Cardiac fibroblast (primary cell): ENCODE measurements at regions not wholly inside any gene's neighbourhood (a gene's known extent, or its start where the extent isn't known, plus 50 kb on each side); places are given as distances from the start of the nearest gene placed in this dataset.

Source experiments
- DNase-seq, 2 donors: peaks; one replicate each; pipeline versions ENCODE4 v3.0.0 to v3.0.0-alpha.2; 2010; ENCODE audit warnings: low read depth in 2 of 2
- H3K4me3 ChIP-seq, 2 donors: replicated peaks in 1 of 2; 1 replicate in 1 of 2; 2 replicates in 1 of 2; pipeline ENCODE4 v1.5.1; 2011; ENCODE audit warnings: low read depth in 2 of 2, low read length in 2 of 2, mild to moderate bottlenecking in 2 of 2, moderate library complexity in 1 of 2
- TF ChIP-seq, protein P1 (sequence below): IDR thresholded peaks from one replicate; pipeline ENCODE4 v1.5.1; 2011; ENCODE audit warnings: low read depth, mild to moderate bottlenecking, low read length, inconsistent platforms

DNA sequence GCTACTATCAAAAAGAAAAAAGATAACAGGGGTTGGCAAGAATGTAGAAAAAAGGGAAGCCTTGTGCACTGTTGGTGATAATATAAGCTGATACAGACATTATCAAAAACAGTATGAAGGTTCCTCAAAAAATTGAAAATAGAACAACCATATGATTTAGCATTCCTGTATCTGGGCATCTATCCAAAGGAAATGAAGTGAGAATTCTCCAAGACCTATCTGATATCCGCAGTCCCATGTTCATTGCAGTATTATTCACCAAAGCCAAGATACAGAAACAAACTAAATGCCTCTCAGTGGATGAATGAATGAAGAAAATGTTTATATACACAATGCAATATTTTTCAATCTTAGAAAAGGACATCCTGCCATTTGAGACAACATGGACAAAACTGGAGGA lies 1943.3 kb downstream of the MAT2B start:
- no peak overlapping the region for H3K4me3 ChIP-seq
- no peak for DNase-seq
- TF ChIP-seq, protein P1, sequence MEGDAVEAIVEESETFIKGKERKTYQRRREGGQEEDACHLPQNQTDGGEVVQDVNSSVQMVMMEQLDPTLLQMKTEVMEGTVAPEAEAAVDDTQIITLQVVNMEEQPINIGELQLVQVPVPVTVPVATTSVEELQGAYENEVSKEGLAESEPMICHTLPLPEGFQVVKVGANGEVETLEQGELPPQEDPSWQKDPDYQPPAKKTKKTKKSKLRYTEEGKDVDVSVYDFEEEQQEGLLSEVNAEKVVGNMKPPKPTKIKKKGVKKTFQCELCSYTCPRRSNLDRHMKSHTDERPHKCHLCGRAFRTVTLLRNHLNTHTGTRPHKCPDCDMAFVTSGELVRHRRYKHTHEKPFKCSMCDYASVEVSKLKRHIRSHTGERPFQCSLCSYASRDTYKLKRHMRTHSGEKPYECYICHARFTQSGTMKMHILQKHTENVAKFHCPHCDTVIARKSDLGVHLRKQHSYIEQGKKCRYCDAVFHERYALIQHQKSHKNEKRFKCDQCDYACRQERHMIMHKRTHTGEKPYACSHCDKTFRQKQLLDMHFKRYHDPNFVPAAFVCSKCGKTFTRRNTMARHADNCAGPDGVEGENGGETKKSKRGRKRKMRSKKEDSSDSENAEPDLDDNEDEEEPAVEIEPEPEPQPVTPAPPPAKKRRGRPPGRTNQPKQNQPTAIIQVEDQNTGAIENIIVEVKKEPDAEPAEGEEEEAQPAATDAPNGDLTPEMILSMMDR, result no peak

DNA sequence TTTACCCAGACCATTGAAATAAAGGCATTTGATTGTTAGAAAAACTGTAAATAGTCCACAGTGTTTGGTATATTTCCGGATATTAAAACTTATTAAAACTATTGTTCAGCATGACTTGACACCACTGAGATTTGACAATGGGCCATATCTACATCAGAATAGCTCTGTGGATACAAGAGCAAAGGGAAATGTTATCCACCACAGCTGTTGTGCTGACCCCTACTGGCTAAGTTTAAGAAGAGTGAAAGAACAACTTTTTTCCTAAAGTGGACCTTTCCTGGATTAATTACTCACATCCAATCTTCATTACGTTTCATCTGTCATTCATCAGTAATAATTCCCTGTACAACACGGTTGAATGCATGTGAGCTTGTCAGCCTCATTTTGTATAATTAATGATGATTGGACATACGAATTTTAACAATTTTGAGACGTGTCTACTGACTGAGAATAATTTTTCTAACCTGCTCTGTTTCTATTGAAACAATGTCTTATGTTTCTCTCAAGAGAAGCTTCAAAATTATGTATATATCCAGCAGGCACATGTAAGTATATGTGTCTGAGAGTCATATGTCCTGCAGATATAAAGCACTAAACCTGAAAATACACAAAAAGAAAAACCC lies 1952.6 kb downstream of the MAT2B start:
- TF ChIP-seq, protein P1, result peak; percentile 19
- H3K4me3 ChIP-seq, result no peak overlapping the region
- DNase-seq, result peak; percentile 14 to 65

DNA sequence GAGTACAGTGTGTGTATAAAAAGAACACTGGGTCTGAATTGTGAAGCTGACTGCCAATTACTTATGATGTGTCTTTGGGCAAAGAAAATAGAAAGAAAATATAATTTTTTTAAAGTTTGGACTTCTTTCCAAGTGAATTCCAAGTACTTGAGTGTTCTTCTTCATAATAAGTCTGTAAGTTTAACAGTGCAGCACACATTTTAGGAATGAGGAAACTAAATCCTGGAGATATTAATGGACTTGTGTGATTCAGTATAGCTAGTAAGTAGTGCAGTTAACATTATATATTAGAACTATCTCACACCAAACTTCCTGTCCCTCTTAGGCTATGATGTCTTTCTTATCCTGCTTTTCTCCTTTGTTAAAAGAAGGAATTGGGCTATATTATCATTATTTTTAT lies 1953.8 kb downstream of the MAT2B start:
- TF ChIP-seq, protein P1, result no peak
- no peak overlapping the region for H3K4me3 ChIP-seq
- DNase-seq, result no peak

DNA sequence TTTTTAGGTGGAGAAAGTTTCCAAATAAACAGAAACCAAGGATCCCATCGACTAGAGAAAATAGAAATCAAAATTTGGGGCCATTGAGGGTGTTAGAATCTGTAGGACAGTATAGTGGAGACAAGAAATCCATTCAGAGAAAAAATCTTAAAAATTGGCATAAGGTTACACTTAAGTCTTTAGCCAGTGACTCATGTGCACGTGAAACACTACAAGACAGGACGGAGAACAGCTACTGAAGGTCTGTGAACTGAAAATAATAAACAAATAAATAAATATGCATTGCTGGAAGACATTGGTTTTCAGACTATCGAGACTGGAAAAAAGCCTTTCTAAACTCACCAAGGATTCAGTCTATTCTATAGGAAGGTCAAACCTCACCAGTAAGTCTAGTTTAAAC lies 1955.5 kb downstream of the MAT2B start:
- no peak for DNase-seq
- TF ChIP-seq, protein P1, result no peak
- no peak overlapping the region for H3K4me3 ChIP-seq

DNA sequence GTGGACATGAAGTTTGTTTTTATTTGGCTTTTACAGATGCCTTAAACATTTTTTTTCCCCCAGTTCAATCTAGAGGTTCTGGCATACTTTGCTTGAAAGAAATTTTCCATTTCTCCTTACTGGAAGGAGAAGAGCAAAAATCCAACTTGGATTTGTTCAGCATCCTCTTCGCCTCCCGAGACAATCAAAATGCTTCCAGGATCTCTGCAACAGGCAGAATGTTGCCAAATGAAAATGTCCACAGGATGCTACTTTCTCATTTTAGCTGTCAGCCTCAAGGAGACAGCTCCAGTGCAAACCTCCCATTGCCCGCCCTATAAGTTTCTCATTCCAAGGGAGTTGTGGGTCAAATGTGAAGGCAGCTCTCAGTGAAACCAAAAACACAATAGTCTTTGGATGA lies 1972.1 kb downstream of the MAT2B start:
- no peak overlapping the region for H3K4me3 ChIP-seq
- TF ChIP-seq, protein P1, result no peak
- no peak for DNase-seq

DNA sequence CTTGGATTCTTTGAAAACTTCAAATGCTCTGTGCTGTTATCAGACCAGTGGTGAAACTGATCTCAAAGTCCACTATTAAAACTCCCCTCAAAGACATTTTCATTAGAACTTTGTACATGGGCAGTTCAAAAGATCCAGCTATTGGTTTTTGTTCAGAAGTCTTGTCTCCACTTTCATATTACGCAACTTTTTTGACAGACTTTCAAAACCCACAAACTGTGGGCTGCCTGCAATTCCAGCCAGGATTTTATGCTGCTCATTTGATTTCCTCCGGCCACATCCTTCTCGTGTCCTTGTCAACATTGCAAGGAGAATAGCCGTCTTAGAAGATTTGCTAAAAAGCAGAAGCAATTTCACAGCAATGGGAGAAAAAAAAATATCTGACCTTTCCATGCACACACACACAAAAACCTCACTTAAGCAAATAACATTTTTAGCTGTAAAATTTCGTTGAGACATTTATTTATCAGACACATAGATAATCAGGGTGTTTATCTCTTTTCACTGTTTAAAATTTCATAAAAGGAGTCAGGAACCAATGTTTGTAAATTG lies 1990.5 kb downstream of the MAT2B start:
- DNase-seq, result peak in 1 of 2 donors; percentile 30
- TF ChIP-seq, protein P1, result no peak
- H3K4me3 ChIP-seq, result no peak overlapping the region

DNA sequence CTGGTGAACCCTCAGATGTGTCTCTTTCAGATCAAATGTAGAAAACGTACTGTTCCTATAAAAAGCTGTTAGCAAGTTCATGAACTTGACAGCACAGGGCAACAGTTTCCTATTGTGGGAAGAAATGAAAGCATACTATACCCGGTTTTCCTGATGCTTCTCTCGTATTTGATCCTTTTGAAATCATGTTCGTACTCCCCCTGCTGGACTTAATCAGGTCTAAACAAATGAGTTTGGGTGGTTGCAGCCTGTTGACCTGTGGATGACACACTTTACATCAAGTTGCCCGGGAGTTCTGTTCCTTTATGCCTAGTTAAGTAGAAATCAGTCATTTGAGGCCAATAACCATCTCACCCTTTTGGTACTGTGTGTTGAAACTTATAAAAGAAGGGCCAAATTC lies 1992.3 kb downstream of the MAT2B start:
- peak; percentile 1 to 9 for DNase-seq
- TF ChIP-seq, protein P1, result no peak
- no peak overlapping the region for H3K4me3 ChIP-seq
